ENCODE measurements at regions not wholly inside any gene's neighbourhood (a gene's known extent, or its start where the extent isn't known, plus 50 kb on each side); places are given as distances from the start of the nearest gene placed in this dataset.

DNA sequence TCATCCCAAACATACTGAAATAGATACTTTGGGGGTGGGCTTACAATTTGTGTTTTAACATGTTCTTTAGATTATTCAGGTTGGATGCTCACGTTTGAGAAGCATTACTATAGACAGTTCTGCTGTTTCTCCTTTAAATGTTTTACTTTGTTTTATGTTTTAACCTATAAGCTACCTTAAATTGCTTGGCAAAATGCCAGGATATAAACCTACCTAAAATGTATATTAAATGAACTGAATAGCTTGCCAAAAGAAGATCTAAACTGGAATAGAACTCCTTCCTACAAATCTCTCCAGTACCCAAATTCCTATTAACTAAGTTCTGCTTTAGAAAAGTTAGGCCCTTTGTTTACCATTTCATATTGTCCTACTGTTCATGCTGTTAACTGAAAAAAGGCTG is 124.4 kb downstream of the TBX22 start:
- H2AK9ac ChIP-seq (replicated peaks; ENCODE audit: low read depth, low read length, poor library complexity), result no peak overlapping the region
- H3K18ac ChIP-seq (ENCODE audit: low read depth, low read length), result no peak overlapping the region
- H2BK20ac ChIP-seq (ENCODE audit: low read depth, low read length), result no peak overlapping the region
- DNase-seq (no peak), ATAC-seq (ENCODE audit: low read depth) (no peak)
- no CpG with 5 or more reads among the region's 1 CpG for WGBS, 2 experiments (ENCODE audit: extremely low coverage in 2 of 2, insufficient read length in 1 of 2)
- H2BK15ac ChIP-seq (ENCODE audit: low read depth, low read length), result no peak overlapping the region
- H2AK5ac ChIP-seq (ENCODE audit: low read depth, low read length), result no peak overlapping the region
- intact Hi-C loops (cut with micrococcal nuclease) (no loop called here), in situ Hi-C loops (cut with MboI; ENCODE audit: low sequenced_read_pairs) (no loop called here), dilution Hi-C loops (cut with HindIII; ENCODE audit: low sequenced_read_pairs, unreplicated experiment) (no loop called here)
- H3K23ac ChIP-seq (ENCODE audit: low read depth, low read length), result no peak overlapping the region
- no peak overlapping the region for H4K5ac ChIP-seq (ENCODE audit: low read depth, low read length)
- H3K4me2 ChIP-seq (ENCODE audit: low read depth, low read length), result no peak overlapping the region
- H3K9me1 ChIP-seq (ENCODE audit: insufficient read depth, low read length), result no peaks in the 10 kb centered on the region
- H3K27ac ChIP-seq (ENCODE audit: insufficient read depth, low read length), result no peak overlapping the region
- H4K8ac ChIP-seq (ENCODE audit: low read depth in 2 of 2, low read length in 2 of 2), result no peak overlapping the region
- no peak overlapping the region for H3K14ac ChIP-seq (replicated peaks; ENCODE audit: low read depth, low read length)
- no peak overlapping the region for H2BK5ac ChIP-seq (ENCODE audit: low read depth, low read length, poor library complexity, severe bottlenecking)
- no peaks in the 10 kb centered on the region for H3K27me3 ChIP-seq (ENCODE audit: control insufficient read depth, insufficient read depth, low read length)
- H3K36me3 ChIP-seq (ENCODE audit: control insufficient read depth, insufficient read depth, low read length), result no peaks in the 10 kb centered on the region
- H3K9me3 ChIP-seq (ENCODE audit: control insufficient read depth, insufficient read depth, low read length), result no peaks in the 10 kb centered on the region
- no peak overlapping the region for H3K9ac ChIP-seq (ENCODE audit: low read depth, low read length)
- ChIA-PET POLR2A (ENCODE audit: unreplicated experiment) (no interaction called here), CTCF (interaction anchor here (0.7 kb wide), 1 partner anchor 752 kb away, joined by 3 read pairs; no protein-coding TSS in a partner anchor)
- no peak overlapping the region for H2AFZ ChIP-seq (replicated peaks; ENCODE audit: low read length, poor library complexity)
- H3K4ac ChIP-seq (ENCODE audit: low read depth, low read length), result no peak overlapping the region
- no peaks in the 10 kb centered on the region for H3K79me1 ChIP-seq (ENCODE audit: low read depth in 1 of 2, low read length in 2 of 2)
- no peak overlapping the region for H3K56ac ChIP-seq (ENCODE audit: extremely low read depth, insufficient read depth, low read length)
- H3K4me1 ChIP-seq (ENCODE audit: control insufficient read depth, insufficient read depth, low read length), result no peaks in the 10 kb centered on the region
- BruUV-seq (replicated peaks), result no TSS peak
- H4K20me1 ChIP-seq (ENCODE audit: insufficient read depth, low read length), result no peaks in the 10 kb centered on the region
- no peak overlapping the region for H2BK120ac ChIP-seq (ENCODE audit: low read depth, low read length)
- H4K91ac ChIP-seq (ENCODE audit: insufficient read depth, low read depth, low read length), result no peak overlapping the region
- H3K4me3 ChIP-seq (ENCODE audit: insufficient read depth, low read depth, low read length), result no peak overlapping the region
- TF ChIP-seq RAD21 (IDR thresholded peaks at IDR 0.05; ENCODE audit: low read length), result no peak
- no peak for TF ChIP-seq NFE2L2 (IDR thresholded peaks at IDR 0.05; ENCODE audit: low read depth, low read length)
- no peak for TF ChIP-seq CHD1 (IDR thresholded peaks at IDR 0.05; ENCODE audit: low read depth, low read length)
- TF ChIP-seq, protein P1, sequence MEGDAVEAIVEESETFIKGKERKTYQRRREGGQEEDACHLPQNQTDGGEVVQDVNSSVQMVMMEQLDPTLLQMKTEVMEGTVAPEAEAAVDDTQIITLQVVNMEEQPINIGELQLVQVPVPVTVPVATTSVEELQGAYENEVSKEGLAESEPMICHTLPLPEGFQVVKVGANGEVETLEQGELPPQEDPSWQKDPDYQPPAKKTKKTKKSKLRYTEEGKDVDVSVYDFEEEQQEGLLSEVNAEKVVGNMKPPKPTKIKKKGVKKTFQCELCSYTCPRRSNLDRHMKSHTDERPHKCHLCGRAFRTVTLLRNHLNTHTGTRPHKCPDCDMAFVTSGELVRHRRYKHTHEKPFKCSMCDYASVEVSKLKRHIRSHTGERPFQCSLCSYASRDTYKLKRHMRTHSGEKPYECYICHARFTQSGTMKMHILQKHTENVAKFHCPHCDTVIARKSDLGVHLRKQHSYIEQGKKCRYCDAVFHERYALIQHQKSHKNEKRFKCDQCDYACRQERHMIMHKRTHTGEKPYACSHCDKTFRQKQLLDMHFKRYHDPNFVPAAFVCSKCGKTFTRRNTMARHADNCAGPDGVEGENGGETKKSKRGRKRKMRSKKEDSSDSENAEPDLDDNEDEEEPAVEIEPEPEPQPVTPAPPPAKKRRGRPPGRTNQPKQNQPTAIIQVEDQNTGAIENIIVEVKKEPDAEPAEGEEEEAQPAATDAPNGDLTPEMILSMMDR (conservative IDR thresholded peaks at IDR 0.05; ENCODE audit: low read depth, low read length), result no peak
